ENCODE measurements at regions not wholly inside any gene's neighbourhood (a gene's known extent, or its start where the extent isn't known, plus 50 kb on each side); places are given as distances from the start of the nearest gene placed in this dataset.

DNA sequence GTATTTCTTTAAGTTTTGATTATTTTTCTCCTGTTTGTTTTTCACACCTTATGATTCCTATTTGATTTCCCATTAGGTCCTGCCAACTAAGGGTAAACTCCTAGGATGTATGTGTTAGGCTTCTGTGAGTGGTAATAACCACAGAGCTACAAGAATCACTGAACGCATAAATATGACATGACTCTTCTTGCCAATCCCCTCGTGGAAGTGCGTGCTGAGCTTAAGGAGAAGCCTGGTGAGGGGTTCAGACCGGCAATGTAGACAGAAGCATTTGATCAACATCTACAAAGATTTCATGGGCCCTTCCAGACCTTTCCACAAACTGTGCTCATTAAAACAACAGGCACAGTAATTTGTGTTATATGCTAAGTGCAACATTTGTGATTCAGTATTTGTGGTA, 273.8 kb upstream of the SNX7 start:
- TF ChIP-seq CTCF (IDR thresholded peaks at IDR 0.05; ENCODE audit: borderline replicate concordance, control extremely low read depth, extremely low read depth, insufficient read depth, missing control alignments): no peak
- DNase-seq (ENCODE audit: low spot score): no peak
- in situ Hi-C loops (cut with MboI; ENCODE audit: low sequenced_read_pairs, unreplicated experiment): no loop called here

DNA sequence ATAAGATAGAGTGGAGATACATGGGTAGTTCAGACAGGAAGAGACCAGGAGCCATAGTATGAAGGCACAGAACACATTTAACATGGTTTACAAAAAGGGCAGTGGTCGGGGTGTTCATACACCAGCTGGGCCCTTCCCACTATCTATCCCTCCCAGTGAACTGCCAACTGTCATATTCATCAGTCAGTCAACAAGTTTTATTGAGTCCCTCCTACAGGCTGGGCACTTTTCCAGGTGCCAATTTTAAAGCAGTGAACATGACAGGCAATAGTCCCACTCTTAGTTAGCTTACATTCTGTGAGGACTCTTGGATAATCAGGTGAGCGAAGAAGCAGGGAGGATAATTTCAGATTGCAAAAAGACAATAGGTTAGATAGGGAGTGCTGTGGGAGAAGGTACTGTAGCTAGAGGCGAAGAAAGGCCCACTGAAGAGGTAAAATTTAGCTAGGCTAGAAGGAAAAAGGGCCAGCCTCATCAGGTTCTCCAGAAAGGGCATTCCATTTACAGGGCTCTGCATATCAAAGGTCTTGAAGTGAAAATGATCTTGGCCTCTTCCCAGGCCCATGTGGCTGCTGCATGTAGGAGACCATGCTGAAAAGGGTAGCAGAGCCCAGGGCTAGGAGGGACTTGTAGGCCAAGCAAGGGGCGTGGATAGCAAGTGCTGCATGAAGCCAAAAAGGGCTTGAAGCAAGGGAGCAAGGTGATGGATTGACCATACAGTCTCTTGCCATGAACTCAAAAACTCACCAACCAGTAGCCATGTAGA, 274.7 kb upstream of the SNX7 start:
- TF ChIP-seq CTCF (IDR thresholded peaks at IDR 0.05; ENCODE audit: borderline replicate concordance, control extremely low read depth, extremely low read depth, insufficient read depth, missing control alignments): no peak
- in situ Hi-C loops (cut with MboI; ENCODE audit: low sequenced_read_pairs, unreplicated experiment): no loop called here
- no peak for DNase-seq (ENCODE audit: low spot score)

DNA sequence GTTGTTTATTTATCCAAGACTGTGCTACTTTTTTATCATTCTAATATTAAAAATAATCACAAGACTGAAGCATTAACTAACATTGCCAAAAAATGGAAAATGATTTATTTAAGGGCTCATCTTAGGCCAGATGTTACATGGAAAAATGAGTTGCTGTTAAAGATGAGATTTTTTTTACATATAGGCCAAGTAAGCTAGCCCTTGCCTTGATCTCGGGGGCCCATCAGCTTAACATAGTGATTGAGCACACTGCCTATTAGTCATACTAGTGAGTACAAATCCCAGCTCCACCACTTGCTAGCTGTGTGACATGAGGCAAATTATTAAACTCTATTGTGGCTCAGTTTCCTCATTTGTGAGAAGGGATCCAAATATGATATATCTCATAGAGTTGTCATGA, 275.9 kb upstream of the SNX7 start:
- in situ Hi-C loops (cut with MboI; ENCODE audit: low sequenced_read_pairs, unreplicated experiment): no loop called here
- DNase-seq (ENCODE audit: low spot score): no peak
- TF ChIP-seq CTCF (IDR thresholded peaks at IDR 0.05; ENCODE audit: borderline replicate concordance, control extremely low read depth, extremely low read depth, insufficient read depth, missing control alignments): no peak

- no peak for TF ChIP-seq CTCF (IDR thresholded peaks at IDR 0.05; ENCODE audit: borderline replicate concordance, control extremely low read depth, extremely low read depth, insufficient read depth, missing control alignments)
- in situ Hi-C loops (cut with MboI; ENCODE audit: low sequenced_read_pairs, unreplicated experiment): no loop called here
- DNase-seq (ENCODE audit: low spot score): no peak
These were observed 276.9 kb upstream of the SNX7 start for GRCh38 chr1:98384461-98385141.

- in situ Hi-C loops (cut with MboI; ENCODE audit: low sequenced_read_pairs, unreplicated experiment): no loop called here
- TF ChIP-seq CTCF (IDR thresholded peaks at IDR 0.05; ENCODE audit: borderline replicate concordance, control extremely low read depth, extremely low read depth, insufficient read depth, missing control alignments): no peak
- DNase-seq (ENCODE audit: low spot score): no peak
These were observed 278.4 kb upstream of the SNX7 start for GRCh38 chr1:98382986-98383740.

DNA sequence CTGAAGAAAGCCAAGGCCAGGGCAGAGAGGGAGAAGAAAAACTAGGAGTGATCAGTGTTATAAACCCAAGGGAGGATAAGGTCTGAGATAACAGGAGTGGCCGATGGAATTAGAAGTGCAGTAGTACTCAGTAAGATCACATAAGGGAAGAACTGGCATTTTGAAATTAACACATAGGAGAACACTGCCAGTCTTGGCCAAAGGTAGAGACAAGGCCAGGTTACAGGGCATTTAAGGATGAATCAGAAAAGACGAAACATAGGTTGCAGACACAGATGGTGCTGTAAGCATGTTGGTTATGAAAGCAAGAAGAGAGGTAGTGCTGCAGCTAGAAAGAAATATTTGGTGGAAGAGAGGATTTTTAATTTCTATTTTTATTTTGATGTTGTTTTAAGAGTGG, 278.9 kb upstream of the SNX7 start:
- no peak for DNase-seq (ENCODE audit: low spot score)
- no peak for TF ChIP-seq CTCF (IDR thresholded peaks at IDR 0.05; ENCODE audit: borderline replicate concordance, control extremely low read depth, extremely low read depth, insufficient read depth, missing control alignments)
- in situ Hi-C loops (cut with MboI; ENCODE audit: low sequenced_read_pairs, unreplicated experiment): no loop called here

Measured in GM13976 (cell line).